Upper lobe of right lung (tissue), 1 donor: ENCODE measurements at regions not wholly inside any gene's neighbourhood (a gene's known extent, or its start where the extent isn't known, plus 50 kb on each side); places are given as distances from the start of the nearest gene placed in this dataset.

Experiments used
- ATAC-seq: fragments of 200-7000 bp; cut with Tn5 transposase; one replicate; pipeline ENCODE4 v1.9.1; 2020; ENCODE audit warnings: mild to moderate bottlenecking, moderate library complexity
- DNase-seq: peaks from one replicate; pipeline ENCODE4 v3.0.0-alpha.2; 2020
- H3K27ac ChIP-seq: fragments of 200-600 bp; one replicate; pipeline ENCODE4 v1.8.0; 2022
- H3K27me3 ChIP-seq: fragments of 200-600 bp; one replicate; pipeline ENCODE4 v1.8.0; 2022; ENCODE audit warnings: mild to moderate bottlenecking
- H3K36me3 ChIP-seq: fragments of 200-600 bp; one replicate; pipeline ENCODE4 v1.8.0; 2022
- H3K4me1 ChIP-seq: fragments of 200-600 bp; one replicate; pipeline ENCODE4 v1.8.0; 2022
- H3K4me3 ChIP-seq: fragments of 200-600 bp; one replicate; pipeline ENCODE4 v1.8.0; 2022; ENCODE audit warnings: mild to moderate bottlenecking
- H3K9me3 ChIP-seq: fragments of 200-600 bp; one replicate; pipeline ENCODE4 v1.8.0; 2022
- CTCF ChIP-seq: fragments of 200-600 bp; IDR thresholded peaks from one replicate; pipeline ENCODE4 v1.8.0; 2022; ENCODE audit warnings: antibody characterized with exemption
- intact Hi-C: fragments of 100-400 bp; cut with DNase I; formaldehyde crosslinking; loops from one replicate; pipeline ENCODE4 v1.11.0; 2022
- donor health status: DM: no; HTN: yes; CAD: no; lungs with severe emphysema.

DNA sequence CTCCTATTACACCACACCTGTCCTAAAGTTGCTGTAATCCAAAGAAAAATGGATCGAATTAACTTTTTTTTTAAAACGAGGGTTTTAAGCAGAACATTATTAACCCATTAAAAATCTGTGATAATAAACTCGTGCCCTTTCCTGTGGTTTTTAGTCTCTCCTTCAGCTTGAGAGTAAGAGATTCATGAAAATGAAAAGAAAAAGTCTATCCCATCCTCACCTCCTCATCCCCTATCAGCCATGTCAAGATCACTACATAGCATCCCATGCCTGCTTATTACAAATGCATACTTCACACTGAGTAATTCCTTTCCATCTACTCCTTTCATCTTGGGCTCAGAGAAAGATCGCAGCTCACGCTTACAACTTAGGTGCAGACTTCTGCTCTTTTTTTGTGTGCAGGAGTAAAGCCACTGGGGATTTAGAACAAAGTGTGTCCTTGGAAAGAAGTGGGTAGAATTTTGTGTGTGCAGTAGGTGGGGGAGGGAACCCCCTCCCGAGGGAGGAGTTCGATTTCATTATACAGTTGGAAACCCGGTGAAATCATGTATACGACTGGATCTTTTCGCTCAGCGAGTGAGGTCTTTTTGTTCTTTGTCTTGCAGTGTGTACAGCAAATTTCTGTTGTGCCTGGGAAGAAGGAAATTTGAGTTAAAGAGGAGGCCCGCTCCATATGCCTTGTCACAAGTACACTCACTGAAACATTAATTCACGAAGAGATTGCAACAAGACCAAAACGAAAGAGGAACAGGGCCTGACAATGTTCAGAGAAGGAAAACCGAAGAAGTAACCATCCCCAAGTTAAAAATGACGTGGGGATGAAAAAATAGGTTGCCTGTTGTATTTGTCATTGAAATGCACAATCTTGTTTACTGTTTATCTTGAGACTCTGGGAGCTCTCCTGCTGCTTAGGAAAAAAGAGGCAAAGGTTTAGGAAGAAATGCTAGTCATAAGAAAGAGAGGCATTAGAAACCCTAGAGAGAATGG, 146.5 kb upstream of the ZNF217 start:
- peaks cover 37% of the 10 kb centered on the region for H3K4me1 ChIP-seq

DNA sequence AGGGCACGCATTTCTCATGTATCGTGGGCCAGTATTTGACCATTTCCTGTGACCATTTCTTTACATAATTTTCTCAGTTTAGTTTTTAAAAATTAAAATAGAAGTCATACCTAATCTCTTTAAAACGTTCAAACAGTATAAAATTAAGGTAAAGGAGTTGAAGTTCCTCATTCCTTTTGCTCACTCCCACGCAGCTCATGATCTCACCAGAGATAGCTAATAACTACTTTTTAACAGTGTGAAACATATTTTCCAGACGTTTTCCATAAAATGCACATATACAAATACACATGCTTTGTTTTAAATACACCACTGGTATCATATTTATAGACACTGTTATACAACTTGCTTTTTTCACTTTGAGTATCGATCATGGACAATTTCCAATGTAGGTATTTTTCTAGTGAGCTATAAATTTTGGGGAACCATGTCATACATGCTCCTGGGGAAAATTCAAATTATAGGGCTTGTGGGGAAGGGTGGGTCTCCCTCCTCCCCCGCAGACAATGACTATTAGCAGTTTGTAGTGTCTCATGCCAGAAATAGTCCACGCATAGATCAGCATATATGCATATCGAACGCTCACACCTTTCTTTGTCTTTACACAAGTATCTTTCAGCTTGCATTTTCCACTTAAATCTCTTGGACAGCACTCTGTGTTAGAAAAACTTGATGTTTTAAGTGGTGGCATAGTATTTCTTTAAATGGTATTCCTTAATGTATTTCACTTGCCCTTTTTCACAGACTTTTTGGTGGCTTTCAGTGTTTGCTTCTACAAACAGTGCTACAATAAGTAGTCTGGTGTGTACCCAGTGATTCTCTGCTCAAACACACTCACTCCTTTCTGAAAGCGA, 145.5 kb upstream of the ZNF217 start:
- no peak for ATAC-seq
- H3K4me1 ChIP-seq: peaks cover 37% of the 10 kb centered on the region
- no peaks in the 10 kb centered on the region for H3K36me3 ChIP-seq

More for the DNA sequence above, 146.5 kb upstream of the ZNF217 start:
- TF ChIP-seq CTCF: no peak
- Histone ChIP-seq H3K36me3 (no peaks in the 10 kb centered on the region), H3K4me3 (peak overlapping the region; percentile 6), H3K9me3 (no peaks in the 10 kb centered on the region), H3K27me3 (no peaks in the 10 kb centered on the region), H3K27ac (peak overlapping the region; percentile 61)
- ATAC-seq: peak; percentile 56
- intact Hi-C loops: no loop called here
- no peak for DNase-seq

GRCh38 chr20:53738039-53738944, 144.7 kb upstream of the ZNF217 start:
- intact Hi-C loops: no loop called here
- TF ChIP-seq CTCF: no peak
- Histone ChIP-seq H3K36me3 (no peaks in the 10 kb centered on the region), H3K4me1 (peaks cover 37% of the 10 kb centered on the region), H3K27me3 (no peaks in the 10 kb centered on the region), H3K4me3 (no peak overlapping the region), H3K27ac (peak overlapping the region; percentile 61), H3K9me3 (no peaks in the 10 kb centered on the region)
- ATAC-seq (peak; percentile 93), DNase-seq (peak; percentile 70)

More for the DNA sequence above, 145.5 kb upstream of the ZNF217 start:
- no peaks in the 10 kb centered on the region for H3K9me3 ChIP-seq
- H3K4me3 ChIP-seq: no peak overlapping the region
- peak overlapping the region; percentile 61 for H3K27ac ChIP-seq
- intact Hi-C loops: no loop called here
- DNase-seq: no peak
- no peaks in the 10 kb centered on the region for H3K27me3 ChIP-seq
- no peak for TF ChIP-seq CTCF

- ATAC-seq (peak; percentile 28), DNase-seq (no peak)
- Histone ChIP-seq H3K27ac (no peak overlapping the region), H3K36me3 (no peaks in the 10 kb centered on the region), H3K4me3 (no peak overlapping the region), H3K27me3 (no peaks in the 10 kb centered on the region), H3K4me1 (peaks cover 37% of the 10 kb centered on the region), H3K9me3 (no peaks in the 10 kb centered on the region)
- intact Hi-C loops: no loop called here
- no peak for TF ChIP-seq CTCF
These were observed 143.9 kb upstream of the ZNF217 start for GRCh38 chr20:53737396-53738038.
